ENCODE measurements at regions not wholly inside any gene's neighbourhood (a gene's known extent, or its start where the extent isn't known, plus 50 kb on each side); places are given as distances from the start of the nearest gene placed in this dataset.
A peak's percentile ranks its signal among the peaks of the same experiment; 100 is the strongest.
"Not testable (repeated sequence)": the region's sequence is repeated elsewhere in the genome, so short reads cannot be mapped to it uniquely, and the experiment has no call there.

GRCh38 chr7:55695893-55696701 lies 123.8 kb upstream of the VOPP1 start:
- H3K4me1 Mint-ChIP-seq; H3K4me3 Mint-ChIP-seq; H3K36me3 Mint-ChIP-seq (ENCODE audit: low read depth); H3K27ac Mint-ChIP-seq; H3K9me3 Mint-ChIP-seq (ENCODE audit: low read depth); POLR2A ChIA-PET; intact Hi-C loops (cut with DNase I, micrococcal nuclease); ATAC-seq; DNase-seq; H3K27me3 Mint-ChIP-seq; CTCF ChIA-PET: not testable (repeated sequence)

GRCh38 chr7:55694484-55694883 lies 122.2 kb upstream of the VOPP1 start:
- H3K27me3 Mint-ChIP-seq; H3K4me1 Mint-ChIP-seq; ATAC-seq; H3K27ac Mint-ChIP-seq; POLR2A ChIA-PET; H3K9me3 Mint-ChIP-seq (ENCODE audit: low read depth); CTCF ChIA-PET; H3K4me3 Mint-ChIP-seq; H3K36me3 Mint-ChIP-seq (ENCODE audit: low read depth); intact Hi-C loops (cut with DNase I, micrococcal nuclease); DNase-seq: not testable (repeated sequence)

- DNase-seq; H3K27me3 Mint-ChIP-seq; H3K4me3 Mint-ChIP-seq; intact Hi-C loops (cut with DNase I, micrococcal nuclease); H3K27ac Mint-ChIP-seq; H3K4me1 Mint-ChIP-seq; H3K36me3 Mint-ChIP-seq (ENCODE audit: low read depth); CTCF ChIA-PET; H3K9me3 Mint-ChIP-seq (ENCODE audit: low read depth); POLR2A ChIA-PET: not testable (repeated sequence)
- peak; percentile 33 for ATAC-seq
Observed at GRCh38 chr7:55688684-55689681, 116.7 kb upstream of the VOPP1 start.

GRCh38 chr7:55688261-55688660 lies 116.0 kb upstream of the VOPP1 start:
- CTCF ChIA-PET; H3K4me1 Mint-ChIP-seq; DNase-seq; H3K4me3 Mint-ChIP-seq; ATAC-seq; H3K27me3 Mint-ChIP-seq; H3K36me3 Mint-ChIP-seq (ENCODE audit: low read depth); H3K9me3 Mint-ChIP-seq (ENCODE audit: low read depth); POLR2A ChIA-PET; H3K27ac Mint-ChIP-seq; intact Hi-C loops (cut with DNase I, micrococcal nuclease): not testable (repeated sequence)

- H3K9me3 Mint-ChIP-seq (ENCODE audit: low read depth); intact Hi-C loops (cut with DNase I, micrococcal nuclease); CTCF ChIA-PET; H3K4me3 Mint-ChIP-seq; DNase-seq; H3K27ac Mint-ChIP-seq; H3K4me1 Mint-ChIP-seq; ATAC-seq; H3K36me3 Mint-ChIP-seq (ENCODE audit: low read depth); H3K27me3 Mint-ChIP-seq; POLR2A ChIA-PET: not testable (repeated sequence)
Observed at GRCh38 chr7:55687252-55687651, 115.0 kb upstream of the VOPP1 start.

- CTCF ChIA-PET; POLR2A ChIA-PET; H3K9me3 Mint-ChIP-seq (ENCODE audit: low read depth); H3K36me3 Mint-ChIP-seq (ENCODE audit: low read depth); H3K4me3 Mint-ChIP-seq; H3K27me3 Mint-ChIP-seq; intact Hi-C loops (cut with DNase I, micrococcal nuclease); H3K27ac Mint-ChIP-seq; DNase-seq; ATAC-seq; H3K4me1 Mint-ChIP-seq: not testable (repeated sequence)
Observed at GRCh38 chr7:55686771-55687170, 114.5 kb upstream of the VOPP1 start.

GRCh38 chr7:55683501-55683900 lies 111.2 kb upstream of the VOPP1 start:
- ATAC-seq; CTCF ChIA-PET; intact Hi-C loops (cut with DNase I, micrococcal nuclease); H3K9me3 Mint-ChIP-seq (ENCODE audit: low read depth); H3K4me1 Mint-ChIP-seq; H3K27me3 Mint-ChIP-seq; POLR2A ChIA-PET; H3K27ac Mint-ChIP-seq; H3K36me3 Mint-ChIP-seq (ENCODE audit: low read depth); DNase-seq; H3K4me3 Mint-ChIP-seq: not testable (repeated sequence)

GRCh38 chr7:55675589-55675988 lies 103.3 kb upstream of the VOPP1 start:
- H3K27me3 Mint-ChIP-seq; POLR2A ChIA-PET; H3K9me3 Mint-ChIP-seq (ENCODE audit: low read depth); DNase-seq; H3K27ac Mint-ChIP-seq; H3K36me3 Mint-ChIP-seq (ENCODE audit: low read depth); CTCF ChIA-PET; ATAC-seq; intact Hi-C loops (cut with DNase I, micrococcal nuclease); H3K4me3 Mint-ChIP-seq; H3K4me1 Mint-ChIP-seq: not testable (repeated sequence)

- CTCF ChIA-PET, result not testable (repeated sequence)
Observed at GRCh38 chr7:55673525-55673924, 101.2 kb upstream of the VOPP1 start.

GRCh38 chr7:55672084-55672483 lies 99.8 kb upstream of the VOPP1 start:
- H3K27ac Mint-ChIP-seq; H3K27me3 Mint-ChIP-seq; DNase-seq; POLR2A ChIA-PET; ATAC-seq; H3K9me3 Mint-ChIP-seq (ENCODE audit: low read depth); H3K4me3 Mint-ChIP-seq; H3K4me1 Mint-ChIP-seq; intact Hi-C loops (cut with DNase I, micrococcal nuclease); H3K36me3 Mint-ChIP-seq (ENCODE audit: low read depth): not testable (repeated sequence)
- CTCF ChIA-PET, result interaction anchor here (0.6 kb wide), 1 partner anchor 32 kb away, joined by 4 read pairs; no protein-coding TSS in a partner anchor

More at GRCh38 chr7:55673525-55673924, 101.2 kb upstream of the VOPP1 start:
- H3K4me1 Mint-ChIP-seq; H3K27ac Mint-ChIP-seq; H3K27me3 Mint-ChIP-seq; POLR2A ChIA-PET; H3K9me3 Mint-ChIP-seq (ENCODE audit: low read depth); ATAC-seq; DNase-seq; intact Hi-C loops (cut with DNase I, micrococcal nuclease); H3K36me3 Mint-ChIP-seq (ENCODE audit: low read depth); H3K4me3 Mint-ChIP-seq: not testable (repeated sequence)

- H3K4me1 Mint-ChIP-seq, result no peaks in the 10 kb centered on the region
- ATAC-seq, result no peak
- H3K9me3 Mint-ChIP-seq (ENCODE audit: low read depth), result no peaks in the 10 kb centered on the region
- no peaks in the 10 kb centered on the region for H3K36me3 Mint-ChIP-seq (ENCODE audit: low read depth)
- peaks cover 2% of the 10 kb centered on the region for H3K27me3 Mint-ChIP-seq
- DNase-seq, result no peak
- CTCF ChIA-PET, result interaction anchor here (1.2 kb wide), 1 partner anchor 37 kb away, joined by 3 read pairs; no protein-coding TSS in a partner anchor
- H3K4me3 Mint-ChIP-seq, result no peak overlapping the region
- no peak overlapping the region for H3K27ac Mint-ChIP-seq
- POLR2A ChIA-PET, result no interaction called here
- intact Hi-C loops (cut with DNase I, micrococcal nuclease), result no loop called here
Observed at GRCh38 chr7:55657654-55658053, 85.4 kb upstream of the VOPP1 start.

- Mint-ChIP-seq H3K36me3 (ENCODE audit: low read depth) (no peaks in the 10 kb centered on the region), H3K4me3 (no peak overlapping the region), H3K27me3 (peaks cover 7% of the 10 kb centered on the region), H3K4me1 (no peaks in the 10 kb centered on the region), H3K9me3 (ENCODE audit: low read depth) (no peaks in the 10 kb centered on the region), H3K27ac (no peak overlapping the region)
- intact Hi-C loops (cut with DNase I, micrococcal nuclease), result no loop called here
- ATAC-seq (no peak), DNase-seq (no peak)
- ChIA-PET POLR2A (no interaction called here), CTCF (interaction anchor here (1.7 kb wide), 1 partner anchor 9 kb away, joined by 5 read pairs; no protein-coding TSS in a partner anchor)
Observed at GRCh38 chr7:55651057-55651456, 78.8 kb upstream of the VOPP1 start.
